ENCODE measurements at regions not wholly inside any gene's neighbourhood (a gene's known extent, or its start where the extent isn't known, plus 50 kb on each side); places are given as distances from the start of the nearest gene placed in this dataset.

DNA sequence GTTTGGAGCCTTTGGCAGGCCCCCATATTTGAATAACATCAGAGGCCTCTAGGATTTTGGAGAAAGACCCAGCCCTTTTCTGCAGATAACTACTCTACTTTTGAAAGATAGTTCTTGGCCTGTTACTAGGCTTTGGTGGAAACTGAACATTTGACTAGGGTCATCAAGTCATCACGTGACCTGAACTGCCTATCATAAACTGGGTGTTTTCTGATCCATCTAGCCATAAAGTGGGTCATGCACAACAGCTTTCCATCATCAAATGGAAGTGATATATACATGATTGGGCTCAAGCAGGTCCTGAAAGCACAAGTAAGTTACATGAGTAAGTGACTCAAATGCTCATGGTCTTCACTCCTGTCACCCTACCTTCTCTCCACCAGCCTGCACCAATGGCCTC, 552.3 kb upstream of the GRM3 start:
- TF ChIP-seq, protein P1, sequence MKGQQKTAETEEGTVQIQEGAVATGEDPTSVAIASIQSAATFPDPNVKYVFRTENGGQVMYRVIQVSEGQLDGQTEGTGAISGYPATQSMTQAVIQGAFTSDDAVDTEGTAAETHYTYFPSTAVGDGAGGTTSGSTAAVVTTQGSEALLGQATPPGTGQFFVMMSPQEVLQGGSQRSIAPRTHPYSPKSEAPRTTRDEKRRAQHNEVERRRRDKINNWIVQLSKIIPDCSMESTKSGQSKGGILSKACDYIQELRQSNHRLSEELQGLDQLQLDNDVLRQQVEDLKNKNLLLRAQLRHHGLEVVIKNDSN (IDR thresholded peaks at IDR 0.05): no peak
- no peak for TF ChIP-seq RAD21 (IDR thresholded peaks at IDR 0.05; ENCODE audit: low read depth)
- no peak for TF ChIP-seq TCF12 (IDR thresholded peaks at IDR 0.05; ENCODE audit: low read depth)
- TF ChIP-seq EP300 (IDR thresholded peaks at IDR 0.05; ENCODE audit: borderline replicate concordance): no peak
- TF ChIP-seq TEAD4 (IDR thresholded peaks at IDR 0.05): no peak
- TF ChIP-seq FOXM1 (IDR thresholded peaks at IDR 0.05; ENCODE audit: borderline replicate concordance, low read depth): no peak
- no peak for TF ChIP-seq CREB1 (IDR thresholded peaks at IDR 0.05; ENCODE audit: low read depth)
- no peak for TF ChIP-seq CEBPB (IDR thresholded peaks at IDR 0.05)

DNA sequence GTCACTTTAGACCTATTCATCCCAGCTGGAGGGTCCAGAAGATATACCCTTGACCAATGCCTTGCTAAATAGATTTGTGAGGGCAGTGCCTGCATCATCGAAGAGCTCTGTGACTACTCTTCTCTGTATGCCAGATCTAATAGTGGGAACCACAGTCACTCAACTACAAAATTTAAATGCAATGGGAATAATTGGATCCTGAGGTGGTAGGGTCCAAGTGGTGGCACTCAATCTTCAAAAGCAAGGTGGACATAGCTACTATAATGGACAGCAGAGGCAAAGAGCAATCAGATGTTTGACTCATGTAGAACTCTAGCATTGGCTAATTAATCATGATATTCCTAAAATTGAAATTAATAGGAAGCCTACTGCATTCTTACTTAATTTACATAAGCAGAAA, 554.3 kb upstream of the GRM3 start:
- TF ChIP-seq ZBTB7A (IDR thresholded peaks at IDR 0.05; ENCODE audit: low read depth) (no peak), RAD21 (IDR thresholded peaks at IDR 0.05; ENCODE audit: low read depth) (no peak), CREB1 (IDR thresholded peaks at IDR 0.05; ENCODE audit: low read depth) (no peak), CEBPB (IDR thresholded peaks at IDR 0.05) (no peak), TAF1 (IDR thresholded peaks at IDR 0.05; ENCODE audit: low read depth) (no peak), EGR1 (IDR thresholded peaks at IDR 0.05) (no peak), NFIC (IDR thresholded peaks at IDR 0.05) (no peak)
- TF ChIP-seq, protein P2, sequence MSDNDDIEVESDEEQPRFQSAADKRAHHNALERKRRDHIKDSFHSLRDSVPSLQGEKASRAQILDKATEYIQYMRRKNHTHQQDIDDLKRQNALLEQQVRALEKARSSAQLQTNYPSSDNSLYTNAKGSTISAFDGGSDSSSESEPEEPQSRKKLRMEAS (IDR thresholded peaks at IDR 0.05): no peak
- TF ChIP-seq, protein P1 (IDR thresholded peaks at IDR 0.05): no peak

DNA sequence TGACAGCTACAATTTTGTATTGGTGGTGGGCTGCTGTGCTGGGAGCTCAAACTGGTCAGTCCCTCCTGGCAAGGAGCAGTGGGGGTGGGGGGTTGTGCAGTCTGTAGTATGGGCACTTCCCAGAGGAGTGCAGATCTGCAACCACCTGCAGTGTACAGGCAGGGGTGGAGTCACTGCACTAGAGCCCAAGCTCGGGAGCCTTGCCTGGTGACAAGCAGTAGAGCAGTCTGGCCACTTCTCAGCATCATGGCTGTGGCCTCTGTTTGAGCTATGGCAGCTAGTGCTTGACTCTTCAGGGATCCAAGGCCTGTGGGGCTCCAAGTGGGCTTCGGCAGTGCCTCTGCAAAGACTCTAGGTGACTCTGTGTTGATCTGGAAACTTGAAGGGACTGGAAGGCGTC, 585.1 kb upstream of the GRM3 start:
- TF ChIP-seq, protein P3, sequence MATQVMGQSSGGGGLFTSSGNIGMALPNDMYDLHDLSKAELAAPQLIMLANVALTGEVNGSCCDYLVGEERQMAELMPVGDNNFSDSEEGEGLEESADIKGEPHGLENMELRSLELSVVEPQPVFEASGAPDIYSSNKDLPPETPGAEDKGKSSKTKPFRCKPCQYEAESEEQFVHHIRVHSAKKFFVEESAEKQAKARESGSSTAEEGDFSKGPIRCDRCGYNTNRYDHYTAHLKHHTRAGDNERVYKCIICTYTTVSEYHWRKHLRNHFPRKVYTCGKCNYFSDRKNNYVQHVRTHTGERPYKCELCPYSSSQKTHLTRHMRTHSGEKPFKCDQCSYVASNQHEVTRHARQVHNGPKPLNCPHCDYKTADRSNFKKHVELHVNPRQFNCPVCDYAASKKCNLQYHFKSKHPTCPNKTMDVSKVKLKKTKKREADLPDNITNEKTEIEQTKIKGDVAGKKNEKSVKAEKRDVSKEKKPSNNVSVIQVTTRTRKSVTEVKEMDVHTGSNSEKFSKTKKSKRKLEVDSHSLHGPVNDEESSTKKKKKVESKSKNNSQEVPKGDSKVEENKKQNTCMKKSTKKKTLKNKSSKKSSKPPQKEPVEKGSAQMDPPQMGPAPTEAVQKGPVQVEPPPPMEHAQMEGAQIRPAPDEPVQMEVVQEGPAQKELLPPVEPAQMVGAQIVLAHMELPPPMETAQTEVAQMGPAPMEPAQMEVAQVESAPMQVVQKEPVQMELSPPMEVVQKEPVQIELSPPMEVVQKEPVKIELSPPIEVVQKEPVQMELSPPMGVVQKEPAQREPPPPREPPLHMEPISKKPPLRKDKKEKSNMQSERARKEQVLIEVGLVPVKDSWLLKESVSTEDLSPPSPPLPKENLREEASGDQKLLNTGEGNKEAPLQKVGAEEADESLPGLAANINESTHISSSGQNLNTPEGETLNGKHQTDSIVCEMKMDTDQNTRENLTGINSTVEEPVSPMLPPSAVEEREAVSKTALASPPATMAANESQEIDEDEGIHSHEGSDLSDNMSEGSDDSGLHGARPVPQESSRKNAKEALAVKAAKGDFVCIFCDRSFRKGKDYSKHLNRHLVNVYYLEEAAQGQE (IDR thresholded peaks at IDR 0.05; ENCODE audit: low read depth): no peak
- no peak for TF ChIP-seq EGR1 (IDR thresholded peaks at IDR 0.05)

DNA sequence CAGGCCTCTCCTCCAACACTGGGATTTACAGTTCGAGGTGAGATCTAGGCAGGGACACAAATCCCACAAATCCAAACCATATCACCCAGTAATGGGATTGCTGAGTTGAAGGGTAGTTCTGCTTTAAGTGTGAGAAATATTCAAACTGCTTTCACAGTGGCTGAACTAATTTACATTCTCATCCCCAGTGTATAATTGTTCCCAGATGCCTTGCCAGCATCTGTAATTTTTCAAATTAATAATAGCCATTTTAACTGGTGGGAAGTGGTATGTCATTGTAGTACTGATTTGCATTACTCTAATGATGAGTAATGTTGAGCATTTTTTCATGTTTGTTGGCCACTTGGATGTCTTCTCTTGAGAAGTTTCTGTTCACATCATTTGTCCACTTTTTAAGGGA, 592.8 kb upstream of the GRM3 start:
- no peak for TF ChIP-seq TEAD4 (IDR thresholded peaks at IDR 0.05)
- TF ChIP-seq NFIC (IDR thresholded peaks at IDR 0.05): no peak

DNA sequence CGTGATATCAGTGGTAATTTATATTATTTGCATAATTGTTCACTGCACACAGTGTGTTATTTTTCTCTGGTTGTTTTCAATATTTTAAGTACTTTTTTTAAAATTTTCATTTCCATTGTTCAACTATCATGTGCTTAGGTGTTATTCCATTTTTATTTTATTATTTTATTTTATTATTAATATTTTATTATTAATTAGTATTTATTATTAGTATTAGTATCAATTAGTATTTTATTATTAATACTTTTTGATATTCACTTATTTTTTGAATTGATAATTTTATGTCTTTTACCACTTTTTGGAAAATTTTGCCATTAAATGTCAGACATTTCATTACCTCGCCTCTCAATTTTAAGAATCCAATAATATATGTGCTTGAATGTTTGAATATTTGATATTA, 593.8 kb upstream of the GRM3 start:
- TF ChIP-seq ZBTB7A (IDR thresholded peaks at IDR 0.05; ENCODE audit: low read depth): no peak
- TF ChIP-seq NFIC (IDR thresholded peaks at IDR 0.05): no peak
- no peak for TF ChIP-seq EP300 (IDR thresholded peaks at IDR 0.05; ENCODE audit: borderline replicate concordance)
- TF ChIP-seq CREB1 (IDR thresholded peaks at IDR 0.05; ENCODE audit: low read depth): no peak
- no peak for TF ChIP-seq CEBPB (IDR thresholded peaks at IDR 0.05)
- TF ChIP-seq YY1 (IDR thresholded peaks at IDR 0.05; ENCODE audit: low read depth): no peak
- TF ChIP-seq TCF12 (IDR thresholded peaks at IDR 0.05; ENCODE audit: low read depth): no peak
- TF ChIP-seq, protein P1 (IDR thresholded peaks at IDR 0.05): no peak
- no peak for TF ChIP-seq EGR1 (IDR thresholded peaks at IDR 0.05)
- no peak for TF ChIP-seq TAF1 (IDR thresholded peaks at IDR 0.05; ENCODE audit: low read depth)
- no peak for TF ChIP-seq RAD21 (IDR thresholded peaks at IDR 0.05; ENCODE audit: low read depth)
- TF ChIP-seq FOXM1 (IDR thresholded peaks at IDR 0.05; ENCODE audit: borderline replicate concordance, low read depth): no peak
- TF ChIP-seq TEAD4 (IDR thresholded peaks at IDR 0.05): no peak

DNA sequence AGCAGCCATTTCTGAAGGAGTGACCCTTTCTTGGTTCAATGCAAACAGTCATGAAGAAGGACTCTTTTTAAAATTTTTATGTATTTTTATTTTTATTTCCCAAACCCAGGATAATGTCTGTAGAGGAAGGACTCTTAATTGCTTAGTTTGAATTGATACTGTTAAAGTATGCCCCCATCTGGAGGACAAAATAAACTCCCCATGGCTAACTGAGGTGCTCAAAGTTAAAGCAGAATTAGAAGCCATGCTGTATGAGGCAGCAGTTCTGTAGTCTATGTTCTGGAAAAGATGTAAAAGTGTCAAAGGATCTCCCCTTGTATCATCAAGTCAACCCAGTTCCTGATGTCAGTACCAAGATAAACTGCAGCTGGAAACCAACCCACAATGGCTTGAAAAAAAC, 617.9 kb upstream of the GRM3 start:
- TF ChIP-seq FOXM1 (IDR thresholded peaks at IDR 0.05; ENCODE audit: borderline replicate concordance, low read depth) (no peak), RAD21 (IDR thresholded peaks at IDR 0.05; ENCODE audit: low read depth) (no peak), TEAD4 (IDR thresholded peaks at IDR 0.05) (no peak), TCF12 (IDR thresholded peaks at IDR 0.05; ENCODE audit: low read depth) (no peak), EGR1 (IDR thresholded peaks at IDR 0.05) (no peak), CEBPB (IDR thresholded peaks at IDR 0.05) (no peak)
- TF ChIP-seq, protein P1 (IDR thresholded peaks at IDR 0.05): no peak

DNA sequence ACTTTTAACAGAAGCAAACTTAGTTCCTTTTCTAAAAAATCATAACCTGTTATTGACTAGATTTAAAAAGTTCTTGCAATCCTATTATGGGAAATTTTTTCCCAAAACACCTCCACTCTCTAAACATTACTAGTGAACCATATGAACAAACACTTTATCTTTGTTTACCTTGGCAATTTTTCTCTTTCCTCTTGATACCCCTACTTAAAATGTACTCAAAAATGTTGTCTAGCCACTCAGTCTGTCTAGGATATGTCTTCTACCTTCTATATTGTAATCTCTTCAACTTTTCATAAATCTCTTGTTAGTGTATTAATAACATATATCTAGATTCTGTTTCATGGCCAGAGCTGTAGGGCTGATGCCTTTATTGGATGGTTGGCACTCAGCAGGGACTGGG, 630.0 kb upstream of the GRM3 start:
- TF ChIP-seq, protein P3 (IDR thresholded peaks at IDR 0.05; ENCODE audit: low read depth): no peak
- TF ChIP-seq CEBPB (IDR thresholded peaks at IDR 0.05): no peak
- TF ChIP-seq FOXM1 (IDR thresholded peaks at IDR 0.05; ENCODE audit: borderline replicate concordance, low read depth): no peak
- no peak for TF ChIP-seq ZBTB7A (IDR thresholded peaks at IDR 0.05; ENCODE audit: low read depth)
- TF ChIP-seq TAF1 (IDR thresholded peaks at IDR 0.05; ENCODE audit: low read depth): no peak
- TF ChIP-seq EGR1 (IDR thresholded peaks at IDR 0.05): no peak
- no peak for TF ChIP-seq RAD21 (IDR thresholded peaks at IDR 0.05; ENCODE audit: low read depth)
- no peak for TF ChIP-seq TCF12 (IDR thresholded peaks at IDR 0.05; ENCODE audit: low read depth)
- TF ChIP-seq CREB1 (IDR thresholded peaks at IDR 0.05; ENCODE audit: low read depth): no peak
- no peak for TF ChIP-seq EP300 (IDR thresholded peaks at IDR 0.05; ENCODE audit: borderline replicate concordance)
- TF ChIP-seq TEAD4 (IDR thresholded peaks at IDR 0.05): no peak
- TF ChIP-seq, protein P2 (IDR thresholded peaks at IDR 0.05): no peak
- no peak for TF ChIP-seq YY1 (IDR thresholded peaks at IDR 0.05; ENCODE audit: low read depth)
- TF ChIP-seq, protein P1 (IDR thresholded peaks at IDR 0.05): no peak
- TF ChIP-seq NFIC (IDR thresholded peaks at IDR 0.05): no peak

Data from Ishikawa (cell line).